ENCODE measurements at regions not wholly inside any gene's neighbourhood (a gene's known extent, or its start where the extent isn't known, plus 50 kb on each side); places are given as distances from the start of the nearest gene placed in this dataset.

- Histone ChIP-seq H3K4me1 (replicated peaks in 1 of 2; ENCODE audit: control insufficient read depth in 2 of 2, insufficient read depth in 2 of 2, low read length in 2 of 2) (no peaks in the 10 kb centered on the region), H3K4me3 (no peak overlapping the region), H2AFZ (ENCODE audit: low read depth, low read length) (no peak overlapping the region), H4K20me1 (replicated peaks; ENCODE audit: control insufficient read depth, insufficient read depth, low read length) (no peaks in the 10 kb centered on the region), H3K4me2 (ENCODE audit: insufficient read depth, low read length) (no peak overlapping the region), H3K79me2 (ENCODE audit: control insufficient read depth, insufficient read depth, low read length) (no peaks in the 10 kb centered on the region), H3K27me3 (ENCODE audit: control insufficient read depth in 2 of 2, insufficient read depth in 2 of 2, low read length in 2 of 2) (no peaks in the 10 kb centered on the region), H3K9ac (ENCODE audit: insufficient read depth in 1 of 2, low read depth in 2 of 2, low read length in 2 of 2) (no peak overlapping the region), H3K27ac (ENCODE audit: extremely low read depth, low read depth, low read length) (no peak overlapping the region), H3K9me3 (replicated peaks; ENCODE audit: control insufficient read depth, insufficient read depth, low read depth, low read length) (no peaks in the 10 kb centered on the region), H3K9me1 (ENCODE audit: control insufficient read depth, insufficient read depth, low read length) (no peaks in the 10 kb centered on the region), H3K36me3 (ENCODE audit: control insufficient read depth, insufficient read depth, low read length) (no peaks in the 10 kb centered on the region)
- FAIRE-seq (no peak), DNase-seq (ENCODE audit: extremely low read depth in 1 of 4, low spot score in 3 of 4) (no peak), ATAC-seq (no peak)
- in situ Hi-C loops (cut with MboI): no loop called here
- 1% methylated on average over 4 of the region's 4 CpGs for WGBS (ENCODE audit: insufficient coverage, low coverage, missing lambda C conversion rate)
- BruUV-seq (replicated peaks): no TSS peak
- ChIA-PET POLR2A (no interaction called here), CTCF (ENCODE audit: low intra/inter-chr PET ratio) (no interaction called here)
- intact Hi-C loops (cut with micrococcal nuclease): no loop called here
- TF ChIP-seq TSHZ1 (CRISPR knock-in tag; IDR thresholded peaks at IDR 0.05): no peak
These were observed 342.1 kb downstream of the TBL1XR1 start for GRCh38 chr3:176855213-176855612.

DNA sequence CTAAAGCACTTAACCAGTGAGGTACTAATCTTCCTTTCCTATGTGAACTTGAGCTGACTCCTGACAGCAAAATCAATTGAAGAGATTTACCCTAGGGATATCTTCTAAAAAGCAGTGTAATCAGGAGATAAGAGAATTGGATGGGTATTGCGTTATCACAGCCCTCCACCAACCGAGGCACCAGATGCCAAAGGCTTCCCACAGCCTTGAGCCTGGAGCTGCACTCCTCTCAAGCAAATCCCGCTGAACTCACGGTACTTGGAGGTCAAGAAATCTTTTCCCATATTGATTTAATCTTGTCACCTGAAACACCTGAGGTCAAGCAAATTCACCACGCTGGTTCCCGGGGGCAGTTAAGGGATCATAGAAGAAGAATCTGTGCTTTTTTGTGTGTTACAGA is 346.8 kb downstream of the TBL1XR1 start:
- Histone ChIP-seq H3K4me1 (replicated peaks in 1 of 2; ENCODE audit: control insufficient read depth in 2 of 2, insufficient read depth in 2 of 2, low read length in 2 of 2) (no peaks in the 10 kb centered on the region), H2AFZ (ENCODE audit: low read depth, low read length) (no peak overlapping the region), H3K27me3 (ENCODE audit: control insufficient read depth in 2 of 2, insufficient read depth in 2 of 2, low read length in 2 of 2) (no peaks in the 10 kb centered on the region), H3K9me3 (replicated peaks; ENCODE audit: control insufficient read depth, insufficient read depth, low read depth, low read length) (no peaks in the 10 kb centered on the region), H3K79me2 (ENCODE audit: control insufficient read depth, insufficient read depth, low read length) (no peaks in the 10 kb centered on the region), H3K4me2 (ENCODE audit: insufficient read depth, low read length) (no peak overlapping the region), H3K9me1 (ENCODE audit: control insufficient read depth, insufficient read depth, low read length) (no peaks in the 10 kb centered on the region), H4K20me1 (replicated peaks; ENCODE audit: control insufficient read depth, insufficient read depth, low read length) (no peaks in the 10 kb centered on the region), H3K27ac (ENCODE audit: extremely low read depth, low read depth, low read length) (no peak overlapping the region), H3K36me3 (ENCODE audit: control insufficient read depth, insufficient read depth, low read length) (no peaks in the 10 kb centered on the region), H3K4me3 (no peak overlapping the region), H3K9ac (ENCODE audit: insufficient read depth in 1 of 2, low read depth in 2 of 2, low read length in 2 of 2) (no peak overlapping the region)
- in situ Hi-C loops (cut with MboI) (no loop called here), intact Hi-C loops (cut with micrococcal nuclease) (no loop called here)
- ChIA-PET POLR2A (no interaction called here), CTCF (ENCODE audit: low intra/inter-chr PET ratio) (no interaction called here)
- ATAC-seq: no peak
- no peak for FAIRE-seq
- WGBS (ENCODE audit: insufficient coverage, low coverage, missing lambda C conversion rate): 0% methylated on average over 6 of the region's 6 CpGs
- no peak for DNase-seq (ENCODE audit: extremely low read depth in 1 of 4, low spot score in 3 of 4)
- BruUV-seq (replicated peaks): no TSS peak
- TF ChIP-seq L3MBTL2 (IDR thresholded peaks at IDR 0.05) (no peak), SP1 (CRISPR knock-in tag; IDR thresholded peaks at IDR 0.05) (no peak), ZNF830 (CRISPR knock-in tag; IDR thresholded peaks at IDR 0.05) (no peak), ZNF274 (IDR thresholded peaks at IDR 0.05; ENCODE audit: borderline replicate concordance, low read depth, low read length) (no peak), TEAD4 (IDR thresholded peaks at IDR 0.05; ENCODE audit: low read length) (no peak), TEAD4 (CRISPR knock-in tag; IDR thresholded peaks at IDR 0.05; ENCODE audit: borderline replicate concordance) (no peak), EP300 (IDR thresholded peaks at IDR 0.05; ENCODE audit: low read length) (no peak), ZNF408 (CRISPR knock-in tag; IDR thresholded peaks at IDR 0.05; ENCODE audit: low read depth) (no peak), KAT8 (IDR thresholded peaks at IDR 0.05; ENCODE audit: low read depth) (no peak), SMC3 (conservative IDR thresholded peaks at IDR 0.05; ENCODE audit: insufficient read depth, low read depth, low read length) (no peak), MEIS2 (IDR thresholded peaks at IDR 0.05; ENCODE audit: partially characterized antibody) (no peak), HSF4 (CRISPR knock-in tag; IDR thresholded peaks at IDR 0.05; ENCODE audit: borderline replicate concordance) (no peak), PHB (CRISPR knock-in tag; IDR thresholded peaks at IDR 0.05) (no peak)
- TF ChIP-seq, protein P1, sequence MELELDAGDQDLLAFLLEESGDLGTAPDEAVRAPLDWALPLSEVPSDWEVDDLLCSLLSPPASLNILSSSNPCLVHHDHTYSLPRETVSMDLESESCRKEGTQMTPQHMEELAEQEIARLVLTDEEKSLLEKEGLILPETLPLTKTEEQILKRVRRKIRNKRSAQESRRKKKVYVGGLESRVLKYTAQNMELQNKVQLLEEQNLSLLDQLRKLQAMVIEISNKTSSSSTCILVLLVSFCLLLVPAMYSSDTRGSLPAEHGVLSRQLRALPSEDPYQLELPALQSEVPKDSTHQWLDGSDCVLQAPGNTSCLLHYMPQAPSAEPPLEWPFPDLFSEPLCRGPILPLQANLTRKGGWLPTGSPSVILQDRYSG (tag; conservative IDR thresholded peaks at IDR 0.05; ENCODE audit: low read depth): no peak

All from K562 (cell line).